Duodenal mucosa (tissue), 2 donors: ENCODE measurements at regions not wholly inside any gene's neighbourhood (a gene's known extent, or its start where the extent isn't known, plus 50 kb on each side); places are given as distances from the start of the nearest gene placed in this dataset.
"Not testable (repeated sequence)": the region's sequence is repeated elsewhere in the genome, so short reads cannot be mapped to it uniquely, and the experiment has no call there.

ENCODE experiments used
- H3K27ac ChIP-seq: one replicate; pipeline ENCODE4 v1.7.0; 2013; ENCODE audit warnings: low read depth, low read length
- H3K27me3 ChIP-seq, 2 donors: one replicate each; pipeline ENCODE4 v1.7.0; 2013; ENCODE audit warnings: low read length in 2 of 2, control low read depth in 1 of 2; ENCODE audit not compliant: insufficient read depth in 2 of 2, control insufficient read depth in 1 of 2
- H3K36me3 ChIP-seq, 2 donors: one replicate each; pipeline ENCODE4 v1.7.0; 2013; ENCODE audit warnings: low read length in 2 of 2, control low read depth in 1 of 2; ENCODE audit not compliant: insufficient read depth in 2 of 2, control insufficient read depth in 1 of 2
- H3K4me1 ChIP-seq, 2 donors: one replicate each; pipeline ENCODE4 v1.7.0; 2013; ENCODE audit warnings: low read length in 2 of 2, control low read depth in 1 of 2; ENCODE audit not compliant: insufficient read depth in 2 of 2, control insufficient read depth in 1 of 2
- H3K4me3 ChIP-seq, 2 donors: one replicate each; pipeline ENCODE4 v1.7.0; 2013; ENCODE audit warnings: low read length in 2 of 2, low read depth in 1 of 2
- H3K9ac ChIP-seq, 2 donors: one replicate each; pipeline ENCODE4 v1.7.0; 2013; ENCODE audit warnings: low read length in 2 of 2, low read depth in 1 of 2
- H3K9me3 ChIP-seq, 2 donors: one replicate each; pipeline ENCODE4 v1.7.0; 2013; ENCODE audit warnings: low read length in 2 of 2, control low read depth in 1 of 2; ENCODE audit not compliant: control insufficient read depth in 1 of 2

- not testable (repeated sequence) for H3K36me3 ChIP-seq, H3K4me1 ChIP-seq, H3K9me3 ChIP-seq, H3K9ac ChIP-seq, H3K4me3 ChIP-seq, H3K27ac ChIP-seq, H3K27me3 ChIP-seq
Measured at GRCh38 chr5:109544873-109545272, 135.1 kb upstream of the PJA2 start.

- H3K9ac ChIP-seq, H3K4me3 ChIP-seq, H3K36me3 ChIP-seq, H3K4me1 ChIP-seq, H3K27ac ChIP-seq, H3K9me3 ChIP-seq, H3K27me3 ChIP-seq: not testable (repeated sequence)
Measured at GRCh38 chr5:109538692-109539091, 128.9 kb upstream of the PJA2 start.

DNA sequence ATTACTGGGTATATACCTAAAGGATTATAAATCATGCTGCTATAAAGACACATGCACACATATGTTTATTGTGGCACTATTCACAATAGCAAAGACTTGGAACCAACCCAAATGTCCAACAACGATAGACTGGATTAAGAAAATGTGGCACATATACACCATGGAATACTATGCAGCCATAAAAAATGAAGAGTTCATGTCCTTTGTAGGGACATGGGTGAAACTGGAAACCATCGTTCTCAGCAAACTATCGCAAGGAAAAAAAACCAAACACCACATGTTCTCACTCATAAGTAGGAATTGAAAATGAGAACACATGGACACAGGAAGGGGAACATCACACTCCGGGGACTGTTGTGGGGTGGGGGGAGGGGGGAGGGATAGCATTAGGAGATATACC is 125.3 kb upstream of the PJA2 start:
- not testable (repeated sequence) for H3K36me3 ChIP-seq, H3K9me3 ChIP-seq, H3K4me3 ChIP-seq, H3K9ac ChIP-seq, H3K27ac ChIP-seq, H3K27me3 ChIP-seq, H3K4me1 ChIP-seq

GRCh38 chr5:109533751-109534272 is 124.0 kb upstream of the PJA2 start:
- Histone ChIP-seq H3K27me3 (no peaks in the 10 kb centered on the region), H3K4me1 (no peaks in the 10 kb centered on the region), H3K4me3 (no peak overlapping the region), H3K27ac (no peak overlapping the region), H3K9ac (no peak overlapping the region), H3K9me3 (no peaks in the 10 kb centered on the region), H3K36me3 (no peaks in the 10 kb centered on the region)

GRCh38 chr5:109532773-109533364 is 123.1 kb upstream of the PJA2 start:
- no peak overlapping the region for H3K27ac ChIP-seq
- H3K9ac ChIP-seq = no peak overlapping the region
- no peaks in the 10 kb centered on the region for H3K9me3 ChIP-seq
- no peaks in the 10 kb centered on the region for H3K27me3 ChIP-seq
- H3K4me1 ChIP-seq = no peaks in the 10 kb centered on the region
- H3K36me3 ChIP-seq = no peaks in the 10 kb centered on the region
- no peak overlapping the region for H3K4me3 ChIP-seq

DNA sequence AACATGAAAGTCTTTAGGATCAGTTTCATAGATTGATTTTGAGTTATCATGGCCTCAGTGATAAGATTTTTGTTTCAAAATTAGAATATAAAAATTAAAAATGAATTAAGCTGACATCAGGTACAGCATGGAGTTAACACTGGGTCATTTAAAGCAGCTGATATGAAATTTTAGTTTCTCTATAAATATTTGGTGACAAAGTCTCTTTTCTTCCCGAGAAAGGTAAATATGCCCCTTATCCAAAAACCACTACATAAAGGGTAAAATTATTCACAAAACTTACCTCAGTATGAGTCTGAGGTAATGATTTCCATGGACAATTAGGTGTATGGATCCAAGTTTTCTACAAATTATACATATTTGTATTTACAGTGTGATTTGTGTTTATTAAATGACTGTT is 121.5 kb upstream of the PJA2 start:
- H3K36me3 ChIP-seq = no peaks in the 10 kb centered on the region
- no peaks in the 10 kb centered on the region for H3K4me1 ChIP-seq

GRCh38 chr5:109529987-109530386 is 120.2 kb upstream of the PJA2 start:
- H3K4me3 ChIP-seq = no peak overlapping the region
- H3K4me1 ChIP-seq = no peaks in the 10 kb centered on the region
- no peaks in the 10 kb centered on the region for H3K36me3 ChIP-seq
- H3K9ac ChIP-seq = no peak overlapping the region
- H3K27me3 ChIP-seq = no peaks in the 10 kb centered on the region
- H3K9me3 ChIP-seq = no peaks in the 10 kb centered on the region
- H3K27ac ChIP-seq = no peak overlapping the region

More for the DNA sequence above, 121.5 kb upstream of the PJA2 start:
- Histone ChIP-seq H3K27me3 (no peaks in the 10 kb centered on the region), H3K4me3 (no peak overlapping the region), H3K9me3 (no peaks in the 10 kb centered on the region), H3K27ac (no peak overlapping the region), H3K9ac (no peak overlapping the region)

GRCh38 chr5:109529520-109529919 is 119.7 kb upstream of the PJA2 start:
- Histone ChIP-seq H3K9ac (no peak overlapping the region), H3K4me1 (no peaks in the 10 kb centered on the region), H3K4me3 (no peak overlapping the region)

DNA sequence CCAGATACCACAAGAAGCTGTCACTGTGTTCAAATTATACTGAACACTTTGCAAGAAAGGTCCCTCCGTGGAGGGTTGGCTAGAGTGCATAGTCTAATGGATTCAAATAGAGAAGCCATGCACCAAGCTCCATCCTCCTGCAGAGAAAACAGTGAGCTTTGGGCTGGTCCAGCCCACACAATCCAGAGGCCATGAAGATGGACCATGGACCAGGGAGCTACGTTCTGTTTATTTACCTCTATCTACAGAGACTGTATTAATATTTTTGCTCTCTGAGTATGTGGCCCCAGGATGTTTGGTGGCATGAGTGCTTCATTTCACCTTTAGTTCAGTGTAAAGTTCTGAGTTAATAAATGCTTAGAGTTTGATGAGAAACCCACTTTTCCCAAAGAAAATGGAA is 114.8 kb upstream of the PJA2 start:
- no peak overlapping the region for H3K9ac ChIP-seq

More at GRCh38 chr5:109529520-109529919, 119.7 kb upstream of the PJA2 start:
- Histone ChIP-seq H3K27ac (no peak overlapping the region), H3K9me3 (no peaks in the 10 kb centered on the region), H3K36me3 (no peaks in the 10 kb centered on the region), H3K27me3 (no peaks in the 10 kb centered on the region)

DNA sequence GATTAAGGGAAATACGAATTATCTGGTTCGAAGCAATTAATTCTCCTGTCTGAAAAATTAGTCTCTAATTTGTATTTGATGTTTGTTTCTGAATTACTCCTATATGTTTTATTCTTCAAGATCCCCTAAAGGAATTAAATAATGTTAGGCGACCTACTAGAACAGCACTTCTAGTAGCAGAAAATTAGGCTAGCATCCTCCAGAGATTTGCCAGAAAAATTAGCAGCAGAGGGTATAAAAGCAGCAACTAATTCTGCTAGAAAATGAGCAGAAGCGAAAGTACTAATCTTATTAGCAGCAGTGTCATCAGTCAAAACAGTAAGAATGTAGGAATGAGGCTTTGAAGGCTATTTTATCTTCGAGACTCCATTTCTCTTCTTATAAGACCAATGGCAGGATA is 114.3 kb upstream of the PJA2 start:
- H3K9ac ChIP-seq = no peak overlapping the region
- H3K4me1 ChIP-seq = no peaks in the 10 kb centered on the region
- H3K9me3 ChIP-seq = no peaks in the 10 kb centered on the region
- no peak overlapping the region for H3K27ac ChIP-seq
- H3K4me3 ChIP-seq = no peak overlapping the region
- no peaks in the 10 kb centered on the region for H3K36me3 ChIP-seq
- H3K27me3 ChIP-seq = no peaks in the 10 kb centered on the region

More for the DNA sequence above, 114.8 kb upstream of the PJA2 start:
- H3K4me3 ChIP-seq = no peak overlapping the region
- H3K27ac ChIP-seq = no peak overlapping the region
- H3K9me3 ChIP-seq = no peaks in the 10 kb centered on the region
- H3K27me3 ChIP-seq = no peaks in the 10 kb centered on the region
- H3K36me3 ChIP-seq = no peaks in the 10 kb centered on the region
- no peaks in the 10 kb centered on the region for H3K4me1 ChIP-seq

DNA sequence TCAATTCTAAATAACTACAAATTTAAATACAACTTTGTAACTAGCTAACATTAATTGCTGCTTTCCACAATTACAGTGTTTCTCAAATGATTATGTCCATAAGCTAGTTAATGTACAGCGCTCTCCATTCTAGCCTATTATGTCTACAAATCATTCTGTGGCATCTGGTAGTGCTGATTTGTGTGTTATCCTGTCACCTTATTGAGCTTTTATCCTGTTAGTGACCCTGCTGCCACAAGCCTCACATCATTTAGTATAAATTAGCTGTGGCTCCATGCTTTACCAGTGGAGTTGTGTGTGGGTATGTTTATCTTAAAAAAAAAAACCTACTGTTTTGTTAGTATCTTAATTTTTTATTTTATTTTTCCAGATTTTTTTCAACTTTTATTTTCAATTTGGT is 112.6 kb upstream of the PJA2 start:
- H3K36me3 ChIP-seq = no peaks in the 10 kb centered on the region
- no peaks in the 10 kb centered on the region for H3K27me3 ChIP-seq
- no peak overlapping the region for H3K27ac ChIP-seq
- H3K9me3 ChIP-seq = no peaks in the 10 kb centered on the region
- H3K4me3 ChIP-seq = no peak overlapping the region
- H3K9ac ChIP-seq = no peak overlapping the region
- no peaks in the 10 kb centered on the region for H3K4me1 ChIP-seq
